GM12875 (cell line): ENCODE measurements at regions not wholly inside any gene's neighbourhood (a gene's known extent, or its start where the extent isn't known, plus 50 kb on each side); places are given as distances from the start of the nearest gene placed in this dataset.

Source experiments
- H3K4me3 ChIP-seq: one replicate; pipeline ENCODE4 v1.5.1; 2011; ENCODE audit warnings: low read depth, low read length, control low read depth
- CTCF ChIP-seq: IDR thresholded peaks from 2 replicates; pipeline ENCODE4 v1.5.1; 2011; ENCODE audit warnings: low read depth, mild to moderate bottlenecking, control low read depth, inconsistent platforms, low read length, moderate library complexity, borderline replicate concordance; ENCODE audit not compliant: insufficient read depth

GRCh38 chr2:239662413-239663120 is 261.7 kb upstream of the HDAC4 start:
- no peak for TF ChIP-seq CTCF
- no peak overlapping the region for H3K4me3 ChIP-seq

GRCh38 chr2:239661334-239662312 is 260.8 kb upstream of the HDAC4 start:
- no peak for TF ChIP-seq CTCF
- no peak overlapping the region for H3K4me3 ChIP-seq

- H3K4me3 ChIP-seq = no peak overlapping the region
- no peak for TF ChIP-seq CTCF
Observed at GRCh38 chr2:239660390-239661230, 259.8 kb upstream of the HDAC4 start.

- TF ChIP-seq CTCF = no peak
Observed at GRCh38 chr2:239657992-239658391, 257.2 kb upstream of the HDAC4 start.

GRCh38 chr2:239657236-239657635 is 256.4 kb upstream of the HDAC4 start:
- TF ChIP-seq CTCF = no peak
- H3K4me3 ChIP-seq = no peak overlapping the region

More at GRCh38 chr2:239657992-239658391, 257.2 kb upstream of the HDAC4 start:
- no peak overlapping the region for H3K4me3 ChIP-seq

- H3K4me3 ChIP-seq = no peak overlapping the region
- TF ChIP-seq CTCF = no peak
Observed at GRCh38 chr2:239654266-239654665, 253.4 kb upstream of the HDAC4 start.
